K562 (cell line): ENCODE measurements at regions not wholly inside any gene's neighbourhood (a gene's known extent, or its start where the extent isn't known, plus 50 kb on each side); places are given as distances from the start of the nearest gene placed in this dataset.

Source experiments
- ESRRA ChIP-seq: fragments of 450-650 bp; IDR thresholded peaks from 2 replicates; pipeline ENCODE4 v1.6.1; 2014; ENCODE audit warnings: low read depth, mild to moderate bottlenecking, moderate library complexity, borderline replicate concordance
- MAFK ChIP-seq: IDR thresholded peaks from 2 replicates; pipeline ENCODE4 v1.6.1; 2011; ENCODE audit warnings: low read length, improper control_type of control experiment
- SNIP1 ChIP-seq: fragments of 450-650 bp; IDR thresholded peaks from 2 replicates; pipeline ENCODE4 v1.7.1; 2017; ENCODE audit warnings: low read depth, mild to moderate bottlenecking
- SOX6 ChIP-seq: fragments of 450-650 bp; IDR thresholded peaks from 2 replicates; pipeline ENCODE4 v1.6.1; 2014; ENCODE audit warnings: mild to moderate bottlenecking
- TAF1 ChIP-seq: IDR thresholded peaks from 2 replicates; pipeline ENCODE4 v1.6.1; 2011; ENCODE audit warnings: mild to moderate bottlenecking, low read length, moderate library complexity; ENCODE audit not compliant: insufficient read depth, control insufficient read depth, severe bottlenecking; ENCODE audit errors: extremely low read depth
- ZNF121 ChIP-seq: sonication (generic); formaldehyde crosslinking; conservative IDR thresholded peaks from 2 replicates; pipeline ENCODE4 v1.8.0; 2022; ENCODE audit warnings: missing genetic modification reagents
- ZNF589 ChIP-seq: fragments of 200-800 bp; sonication (Bioruptor generic); IDR thresholded peaks from 2 replicates; pipeline ENCODE4 v1.6.1; 2016; ENCODE audit warnings: low read depth, missing genetic modification characterization, missing compliant biosample characterization
- TF ChIP-seq, protein P1 (sequence below): sonication (generic); formaldehyde crosslinking; IDR thresholded peaks from 2 replicates; pipeline ENCODE4 v1.8.1; 2022; ENCODE audit warnings: missing genetic modification reagents
- TF ChIP-seq, protein P2 (sequence below), 3 experiments: IDR thresholded peaks in 2 of 3; conservative IDR thresholded peaks in 1 of 3; 2 replicates each; pipeline ENCODE4 v1.5.1; 2011 to 2012; ENCODE audit warnings: low read length in 3 of 3, mild to moderate bottlenecking in 3 of 3, control low read depth in 2 of 3, improper control_type of control experiment in 1 of 3, inconsistent platforms in 1 of 3, low read depth in 1 of 3, mixed read lengths in 1 of 3, moderate library complexity in 1 of 3; ENCODE audit not compliant: insufficient read depth in 2 of 3

DNA sequence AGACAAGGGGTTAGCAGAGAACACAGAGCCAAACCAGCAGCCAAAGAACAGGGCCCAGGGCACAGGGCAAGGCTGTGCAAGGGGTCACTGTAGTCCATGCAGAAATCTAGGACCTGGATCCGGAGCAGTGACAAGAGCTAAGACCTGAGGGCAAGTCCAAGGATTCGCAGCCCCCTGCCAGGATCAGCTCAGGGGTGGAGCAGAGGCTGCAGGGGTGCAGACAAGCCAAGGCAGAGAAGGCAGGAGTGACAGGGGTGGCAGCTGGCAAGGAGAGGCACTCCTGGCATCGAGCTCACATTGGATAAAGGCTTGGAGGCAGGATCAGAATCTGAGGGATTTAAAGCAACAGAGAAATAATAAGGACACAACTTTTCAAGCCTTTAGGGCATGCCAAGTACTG lies 80.7 kb upstream of the NANOS1 start:
- TF ChIP-seq TAF1 (no peak), SNIP1 (no peak), ZNF589 (CRISPR knock-in tag) (no peak), ZNF121 (CRISPR knock-in tag) (no peak), ESRRA (no peak), SOX6 (no peak), MAFK (no peak)
- TF ChIP-seq, protein P1, sequence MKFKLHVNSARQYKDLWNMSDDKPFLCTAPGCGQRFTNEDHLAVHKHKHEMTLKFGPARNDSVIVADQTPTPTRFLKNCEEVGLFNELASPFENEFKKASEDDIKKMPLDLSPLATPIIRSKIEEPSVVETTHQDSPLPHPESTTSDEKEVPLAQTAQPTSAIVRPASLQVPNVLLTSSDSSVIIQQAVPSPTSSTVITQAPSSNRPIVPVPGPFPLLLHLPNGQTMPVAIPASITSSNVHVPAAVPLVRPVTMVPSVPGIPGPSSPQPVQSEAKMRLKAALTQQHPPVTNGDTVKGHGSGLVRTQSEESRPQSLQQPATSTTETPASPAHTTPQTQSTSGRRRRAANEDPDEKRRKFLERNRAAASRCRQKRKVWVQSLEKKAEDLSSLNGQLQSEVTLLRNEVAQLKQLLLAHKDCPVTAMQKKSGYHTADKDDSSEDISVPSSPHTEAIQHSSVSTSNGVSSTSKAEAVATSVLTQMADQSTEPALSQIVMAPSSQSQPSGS (CRISPR knock-in tag), result no peak
- TF ChIP-seq, protein P2, sequence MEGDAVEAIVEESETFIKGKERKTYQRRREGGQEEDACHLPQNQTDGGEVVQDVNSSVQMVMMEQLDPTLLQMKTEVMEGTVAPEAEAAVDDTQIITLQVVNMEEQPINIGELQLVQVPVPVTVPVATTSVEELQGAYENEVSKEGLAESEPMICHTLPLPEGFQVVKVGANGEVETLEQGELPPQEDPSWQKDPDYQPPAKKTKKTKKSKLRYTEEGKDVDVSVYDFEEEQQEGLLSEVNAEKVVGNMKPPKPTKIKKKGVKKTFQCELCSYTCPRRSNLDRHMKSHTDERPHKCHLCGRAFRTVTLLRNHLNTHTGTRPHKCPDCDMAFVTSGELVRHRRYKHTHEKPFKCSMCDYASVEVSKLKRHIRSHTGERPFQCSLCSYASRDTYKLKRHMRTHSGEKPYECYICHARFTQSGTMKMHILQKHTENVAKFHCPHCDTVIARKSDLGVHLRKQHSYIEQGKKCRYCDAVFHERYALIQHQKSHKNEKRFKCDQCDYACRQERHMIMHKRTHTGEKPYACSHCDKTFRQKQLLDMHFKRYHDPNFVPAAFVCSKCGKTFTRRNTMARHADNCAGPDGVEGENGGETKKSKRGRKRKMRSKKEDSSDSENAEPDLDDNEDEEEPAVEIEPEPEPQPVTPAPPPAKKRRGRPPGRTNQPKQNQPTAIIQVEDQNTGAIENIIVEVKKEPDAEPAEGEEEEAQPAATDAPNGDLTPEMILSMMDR (IDR thresholded peaks at IDR 0.05 in 2 of 3, conservative IDR thresholded peaks at IDR 0.05 in 1 of 3; ENCODE audit: insufficient read depth in 2 of 3, low read depth in 1 of 3, low read length in 3 of 3), result no peak
